HG03439 (cell line): ENCODE measurements at regions not wholly inside any gene's neighbourhood (a gene's known extent, or its start where the extent isn't known, plus 50 kb on each side); places are given as distances from the start of the nearest gene placed in this dataset.

Experiments
- ATAC-seq: cut with Tn5 transposase; IDR thresholded peaks from one replicate; pipeline ENCODE4 v1.9.1; 2021; ENCODE audit warnings: mild to moderate bottlenecking, moderate library complexity; ENCODE audit not compliant: unreplicated experiment

DNA sequence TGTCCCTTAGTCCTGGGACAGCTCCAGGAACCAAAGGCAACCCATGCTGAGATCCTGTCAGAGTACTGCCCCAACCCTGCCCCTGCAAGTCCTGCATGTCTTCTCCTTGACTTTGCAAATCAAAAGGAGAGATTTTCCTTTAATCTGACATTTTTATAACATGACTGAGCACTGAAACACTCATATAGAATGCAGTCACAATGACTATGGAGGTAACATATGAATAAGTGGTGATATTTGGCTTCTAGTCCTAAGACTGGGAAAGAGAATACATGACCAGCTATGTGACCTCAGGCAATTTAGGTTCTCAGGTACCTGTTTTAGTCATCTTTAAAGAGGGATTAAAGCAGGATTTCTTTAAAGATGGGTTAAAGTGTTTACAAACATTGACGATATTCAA lies 941.6 kb upstream of the CDH8 start:
- no peak for ATAC-seq

GRCh38 chr16:62974424-62974823 lies 938.2 kb upstream of the CDH8 start:
- no peak for ATAC-seq

DNA sequence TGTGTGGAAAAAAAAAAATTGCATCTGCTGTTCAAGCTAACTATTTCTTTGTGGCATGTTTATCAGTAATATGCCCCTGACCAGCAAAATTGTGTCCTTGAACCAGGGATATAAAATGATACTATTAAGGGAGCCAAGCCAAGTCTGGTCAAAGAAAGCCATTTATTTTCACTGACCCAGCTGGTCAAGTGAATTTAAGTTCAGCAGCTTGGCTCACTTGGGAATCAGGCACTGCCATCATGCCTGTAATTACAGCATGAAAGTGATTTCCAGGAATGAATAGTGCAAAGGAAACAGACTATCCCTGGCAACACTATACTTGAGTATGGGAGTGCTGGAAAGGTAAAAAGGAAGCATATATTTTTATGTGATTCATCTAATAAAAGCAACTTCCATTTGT lies 934.6 kb upstream of the CDH8 start:
- ATAC-seq: no peak

GRCh38 chr16:62969711-62970318 lies 933.6 kb upstream of the CDH8 start:
- no peak for ATAC-seq

DNA sequence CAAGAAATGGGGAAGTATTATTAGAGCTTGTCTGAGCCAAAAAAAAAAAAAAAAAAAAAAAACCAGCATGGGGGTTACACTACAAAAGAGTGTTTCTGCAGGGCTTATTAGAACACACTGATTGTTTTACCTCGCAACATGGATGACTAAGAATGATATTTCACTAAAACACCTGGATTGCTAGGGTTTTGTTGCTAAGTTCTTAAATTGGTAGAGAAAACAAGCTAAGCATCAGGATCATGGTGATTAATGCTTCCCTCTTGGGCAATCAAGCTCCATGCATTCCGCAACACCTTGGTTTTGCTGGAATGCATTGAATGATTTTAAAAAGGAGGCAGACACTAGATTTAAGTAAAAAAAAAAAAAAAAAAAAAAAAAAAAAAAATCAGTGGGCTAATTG lies 931.4 kb upstream of the CDH8 start:
- ATAC-seq: no peak

GRCh38 chr16:62967163-62967562 lies 930.9 kb upstream of the CDH8 start:
- no peak for ATAC-seq

DNA sequence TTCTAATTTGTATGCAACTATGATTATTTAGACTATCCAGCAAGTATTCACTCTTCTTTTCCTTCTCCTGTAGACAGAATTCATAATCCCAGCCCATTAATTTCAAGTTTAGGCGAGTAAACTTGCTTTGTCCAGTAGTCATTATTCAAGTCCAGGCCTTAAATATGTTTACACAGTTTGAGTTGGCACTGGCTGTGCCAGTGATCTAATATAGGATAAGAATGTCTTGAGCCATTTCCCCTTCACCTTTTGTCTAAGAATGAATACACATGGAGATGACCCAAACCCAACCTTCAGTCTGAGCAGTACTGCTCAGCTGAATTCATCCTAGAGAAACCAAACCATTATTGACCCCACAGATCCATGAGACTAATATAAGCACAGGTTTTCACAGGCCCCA lies 930.4 kb upstream of the CDH8 start:
- ATAC-seq: no peak

DNA sequence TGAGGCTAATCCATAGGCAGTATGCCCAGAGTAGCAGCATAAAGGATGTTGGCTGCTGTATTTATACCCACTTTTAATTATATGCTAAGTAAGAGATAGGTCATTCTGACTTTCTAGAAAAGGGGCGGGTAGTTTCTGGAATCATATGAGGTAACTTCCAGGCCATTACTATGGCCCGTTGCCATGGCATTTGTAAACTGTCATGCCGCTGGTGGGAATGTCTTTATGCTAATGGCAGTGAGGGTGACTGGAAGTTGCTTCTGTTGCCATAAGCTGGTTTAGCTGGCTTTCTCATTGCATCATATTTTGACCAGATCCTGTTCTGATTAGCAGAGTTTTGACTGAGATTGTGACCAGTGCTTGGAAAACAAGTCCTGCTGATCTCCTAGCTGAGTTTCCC lies 929.6 kb upstream of the CDH8 start:
- no peak for ATAC-seq

DNA sequence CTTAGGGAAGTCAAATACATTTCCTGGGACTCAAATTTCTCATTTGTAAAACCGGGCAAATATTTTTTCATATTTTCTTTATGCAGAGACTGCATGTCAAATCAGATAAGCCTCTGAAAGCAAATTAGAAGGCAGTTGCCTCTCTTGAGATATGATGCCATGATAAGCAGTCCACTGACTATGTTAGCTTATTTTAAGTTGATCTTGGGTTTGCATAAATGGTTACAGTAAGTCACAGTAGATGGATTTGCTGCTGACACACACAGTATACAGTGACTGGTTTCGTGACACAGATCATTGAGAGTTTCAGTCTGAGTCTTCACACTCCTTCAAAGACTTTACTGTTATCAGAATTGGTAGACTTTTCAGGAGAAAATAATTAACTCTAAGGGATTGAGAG lies 927.6 kb upstream of the CDH8 start:
- no peak for ATAC-seq

DNA sequence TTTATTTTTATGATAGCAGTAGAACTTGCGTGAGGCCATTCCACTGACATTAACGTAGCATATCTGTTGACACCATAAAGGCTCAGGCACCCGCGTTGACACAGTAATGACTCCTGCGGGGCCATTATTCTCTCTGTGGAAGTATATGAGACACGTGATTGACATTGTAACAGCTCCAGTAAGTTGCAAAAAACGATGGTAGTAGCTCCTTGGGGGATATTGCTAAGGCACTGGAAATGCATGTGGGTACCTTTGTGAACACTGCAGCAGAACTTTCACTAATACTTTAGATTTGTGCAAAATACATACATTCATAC lies 918.8 kb upstream of the CDH8 start:
- ATAC-seq: no peak

DNA sequence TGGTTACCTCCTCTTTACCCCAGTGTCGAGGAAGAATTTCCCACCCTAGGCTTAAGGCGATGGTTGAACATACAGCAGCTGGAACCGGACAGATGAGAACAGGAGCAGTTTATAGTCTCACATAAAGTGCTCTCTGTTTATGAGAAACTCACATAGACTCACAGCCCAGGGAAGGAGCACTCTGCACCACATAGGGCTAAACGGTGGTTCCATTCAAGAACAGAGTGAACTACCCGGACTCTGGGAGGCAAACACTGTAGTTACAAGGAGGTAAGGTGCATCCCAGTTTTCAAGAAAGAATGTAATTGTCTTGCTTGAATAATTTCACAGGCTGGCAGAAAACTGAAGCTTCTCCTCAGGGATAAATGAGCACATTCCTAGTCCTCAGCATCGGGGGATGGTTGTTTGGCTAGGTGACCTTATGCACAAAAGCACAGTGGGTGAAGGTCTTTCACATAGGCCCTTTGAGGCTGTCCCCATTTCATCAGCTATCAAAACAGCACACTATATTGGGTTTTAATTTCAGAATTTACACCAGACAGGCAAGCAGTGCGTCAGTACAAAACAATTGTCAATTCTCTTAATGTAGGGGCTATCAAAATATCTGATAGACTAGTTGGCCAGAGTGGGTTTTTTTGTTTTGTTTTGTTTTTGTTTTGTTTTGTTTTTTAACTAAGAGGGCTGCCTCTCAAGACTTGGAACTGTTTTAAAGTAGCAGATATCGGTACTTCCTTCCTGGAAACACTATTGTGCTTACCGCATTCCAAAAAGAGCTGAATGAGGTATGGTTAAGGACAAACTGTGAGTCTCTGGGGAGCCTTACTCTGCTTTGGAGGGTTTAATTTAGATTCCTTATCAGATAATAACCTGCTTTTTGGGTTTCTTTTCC lies 918.1 kb upstream of the CDH8 start:
- no peak for ATAC-seq

DNA sequence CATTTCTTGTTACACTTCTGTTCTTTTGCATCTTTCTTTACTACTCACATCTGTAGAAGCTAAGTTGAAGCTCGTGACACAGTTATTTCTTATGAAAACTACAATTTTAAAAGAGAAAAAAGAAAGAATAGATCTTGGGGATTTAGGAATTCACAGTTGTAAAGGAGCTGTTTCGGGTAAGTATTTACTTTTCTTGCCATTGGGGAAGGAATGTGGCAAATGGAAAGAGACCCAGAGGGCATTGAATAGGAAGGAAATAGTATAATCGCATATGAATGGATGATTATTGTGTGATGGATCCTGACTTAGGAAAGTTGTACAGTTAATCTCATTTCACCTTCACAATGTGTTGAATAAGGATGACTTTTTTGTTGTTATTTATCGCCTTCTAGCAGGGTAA lies 914.1 kb upstream of the CDH8 start:
- ATAC-seq: no peak

DNA sequence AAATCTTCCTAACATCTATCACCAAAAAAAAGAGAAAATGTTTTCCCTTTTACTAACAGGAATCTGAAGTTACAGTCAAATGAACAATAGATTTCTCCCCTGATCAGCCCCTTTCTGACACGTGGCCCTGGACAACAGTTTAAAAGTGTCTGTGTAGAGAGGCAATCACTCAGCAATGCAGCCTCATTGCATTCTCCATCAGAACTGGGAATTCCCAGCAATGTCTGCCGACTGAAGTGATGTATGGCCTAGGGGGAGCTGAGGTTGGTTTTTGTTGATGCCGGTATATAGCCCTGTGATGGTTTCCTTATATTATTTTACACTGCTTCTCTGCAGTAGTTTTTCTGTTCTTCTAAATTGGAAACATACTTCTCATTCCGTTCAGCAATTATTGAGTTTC lies 904.3 kb upstream of the CDH8 start:
- ATAC-seq: no peak

DNA sequence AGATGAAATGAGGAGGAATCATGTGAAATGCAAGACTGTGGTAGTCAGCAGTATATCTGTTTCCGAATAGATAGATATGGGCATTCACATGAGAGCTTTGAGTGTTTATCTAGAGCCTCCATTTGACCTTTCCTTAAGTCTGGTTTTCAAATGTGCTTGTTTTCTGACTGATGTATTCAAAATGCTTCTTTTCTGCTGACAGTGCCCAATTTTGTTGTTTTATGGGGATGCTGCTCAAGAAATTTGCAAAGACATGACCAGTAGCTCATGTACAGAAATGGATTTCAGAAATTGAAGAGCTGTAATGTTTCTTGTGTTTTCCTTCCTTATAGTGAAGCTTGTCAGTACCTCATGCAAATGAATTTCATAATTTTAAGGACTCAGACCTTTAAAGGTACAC lies 903.4 kb upstream of the CDH8 start:
- no peak for ATAC-seq

DNA sequence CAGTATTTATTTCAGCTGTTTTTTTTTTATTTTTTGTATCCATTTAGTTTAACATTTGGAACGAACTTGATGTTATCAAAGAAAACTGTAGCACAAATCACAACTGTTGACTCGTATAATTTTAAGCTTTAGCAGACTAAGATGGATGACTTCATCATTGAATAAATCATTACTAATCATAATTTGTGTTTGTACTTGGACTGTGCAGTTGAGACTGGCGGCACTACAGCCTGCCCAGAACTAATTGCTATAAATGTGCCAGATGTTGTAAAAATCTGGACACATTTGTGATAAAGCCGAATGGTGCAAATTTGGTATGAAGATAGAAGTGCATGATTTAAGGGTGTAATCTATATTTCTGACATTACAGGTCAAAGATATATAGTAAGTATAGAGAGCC lies 897.7 kb upstream of the CDH8 start:
- no peak for ATAC-seq

DNA sequence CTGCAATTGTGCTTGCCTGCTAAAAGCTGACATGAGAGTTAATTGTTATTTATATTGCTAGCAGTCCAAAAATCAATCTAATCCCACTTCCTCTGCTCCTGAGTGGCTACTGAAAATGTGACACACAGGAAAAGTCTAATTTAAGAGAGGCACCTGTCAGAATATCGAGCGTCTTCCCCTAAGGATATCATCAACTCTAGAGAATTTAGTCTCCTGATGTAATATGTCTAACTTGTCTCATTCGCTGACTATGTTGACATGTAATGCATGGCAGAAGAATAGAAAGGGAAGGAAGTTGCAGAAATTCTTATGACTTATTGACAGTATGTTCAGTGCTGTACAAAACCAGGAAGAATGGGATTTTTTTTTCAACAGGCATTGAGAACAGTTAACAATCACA lies 893.4 kb upstream of the CDH8 start:
- ATAC-seq: no peak

- ATAC-seq: no peak
Measured at GRCh38 chr16:62927122-62927521, 890.9 kb upstream of the CDH8 start.

- ATAC-seq: no peak
Measured at GRCh38 chr16:62926121-62926801, 890.0 kb upstream of the CDH8 start.

DNA sequence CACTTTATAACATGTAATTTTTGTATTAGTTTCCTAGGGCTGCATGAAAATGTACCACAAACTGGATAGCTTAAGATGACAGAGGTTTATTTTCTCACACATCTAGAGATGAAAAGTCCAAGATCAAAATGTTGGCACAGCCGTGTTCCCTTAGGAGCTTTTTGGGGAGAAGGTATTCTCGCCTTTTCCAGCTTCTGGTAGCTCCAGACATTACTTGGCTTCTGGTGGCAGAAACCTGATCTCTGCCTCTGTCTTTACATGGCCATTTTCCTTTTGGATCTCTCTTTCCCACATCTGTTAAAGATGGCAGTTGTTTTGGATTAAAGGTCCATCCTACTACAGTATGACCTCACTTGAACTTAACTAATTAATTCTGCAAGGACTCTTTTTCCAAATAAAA lies 885.7 kb upstream of the CDH8 start:
- no peak for ATAC-seq

DNA sequence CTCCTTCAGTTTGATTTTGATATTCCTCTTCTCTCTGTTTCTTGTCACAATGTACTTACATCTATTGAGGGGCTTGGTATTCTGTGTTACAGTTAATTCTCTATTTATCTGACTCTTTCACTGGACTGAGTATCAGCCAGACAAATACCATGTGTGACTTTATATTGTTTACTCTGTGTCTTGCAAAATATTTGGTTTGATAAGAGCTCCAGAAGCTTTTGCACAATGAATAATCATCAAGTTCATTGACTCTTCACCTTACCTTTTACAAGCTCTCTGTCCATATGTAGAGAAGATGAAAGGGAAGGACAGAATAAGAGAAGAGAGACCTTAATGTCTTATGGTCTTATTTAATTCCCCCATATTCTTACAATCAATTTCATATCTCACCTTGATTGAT lies 877.7 kb upstream of the CDH8 start:
- ATAC-seq: no peak

- ATAC-seq: no peak
Measured at GRCh38 chr16:62913333-62913732, 877.1 kb upstream of the CDH8 start.

DNA sequence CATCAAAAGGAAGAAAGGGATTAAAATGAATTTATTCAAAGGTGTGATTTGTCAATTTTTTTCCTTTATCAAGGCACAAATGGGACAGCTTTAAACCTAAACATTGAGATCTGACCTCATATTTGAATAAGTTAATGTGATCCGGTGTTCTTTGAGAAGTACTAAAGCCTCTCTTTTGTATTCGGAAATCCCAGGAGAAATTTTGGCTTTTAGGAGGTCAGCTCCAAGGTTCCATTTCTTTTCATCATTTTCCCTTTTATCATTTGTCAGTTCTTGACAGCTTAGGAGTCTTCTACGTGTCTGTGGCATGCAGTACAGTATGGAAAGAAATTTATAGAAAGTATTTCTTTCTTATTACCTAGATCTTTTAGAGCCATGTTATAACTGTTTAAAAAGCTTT lies 873.4 kb upstream of the CDH8 start:
- no peak for ATAC-seq
